Right ventricle myocardium superior (tissue), 1 donor: ENCODE measurements at regions not wholly inside any gene's neighbourhood (a gene's known extent, or its start where the extent isn't known, plus 50 kb on each side); places are given as distances from the start of the nearest gene placed in this dataset.

Source experiments
- ATAC-seq: fragments of 200-7000 bp; cut with Tn5 transposase; one replicate; pipeline ENCODE4 v1.9.1; 2020; ENCODE audit warnings: mild to moderate bottlenecking; ENCODE audit not compliant: poor library complexity
- DNase-seq: peaks from one replicate; pipeline ENCODE4 v3.0.0-alpha.2; 2020
- intact Hi-C: fragments of 100-400 bp; cut with DNase I; formaldehyde crosslinking; loops from one replicate; pipeline ENCODE4 v1.11.2; 2022
- donor health status: DM: no; HTN: yes; CAD: no; lungs with severe emphysema.

DNA sequence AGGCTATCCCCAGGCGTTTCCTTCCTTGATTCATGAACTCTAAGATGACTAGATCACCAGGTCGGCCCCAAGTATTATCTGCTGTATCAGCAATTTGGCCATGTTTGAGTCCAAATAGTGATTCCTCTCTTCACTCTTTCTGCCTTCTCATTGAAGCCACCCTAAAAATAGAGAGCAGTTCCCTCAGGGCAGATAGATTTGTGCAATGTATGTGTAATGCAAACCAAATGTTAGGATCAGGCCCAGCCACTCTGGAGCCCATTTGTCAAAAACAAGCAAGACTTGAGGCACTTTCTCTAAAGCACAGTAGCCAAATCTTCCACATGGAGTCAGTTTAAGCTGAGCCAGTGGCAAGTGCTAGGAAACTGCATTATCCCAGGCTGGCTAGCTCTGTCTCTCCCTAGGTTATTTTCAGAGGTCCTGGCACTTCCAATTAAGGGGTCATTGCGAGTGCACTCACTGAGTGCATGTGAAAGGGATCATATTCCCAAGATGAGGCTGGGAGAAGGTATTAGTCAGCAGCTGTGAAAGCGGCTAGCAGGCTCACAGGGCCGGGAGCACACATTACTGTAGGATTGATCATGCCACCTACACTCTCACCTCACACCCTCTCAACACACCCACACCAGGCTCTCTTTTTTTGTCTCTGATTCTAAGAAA lies 97.9 kb upstream of the RAB3GAP2 start:
- no peak for DNase-seq
- intact Hi-C loops, result no loop called here

GRCh38 chr1:220369511-220369910 lies 97.3 kb upstream of the RAB3GAP2 start:
- DNase-seq (no peak), ATAC-seq (no peak)
- intact Hi-C loops, result no loop called here

More for the DNA sequence above, 97.9 kb upstream of the RAB3GAP2 start:
- ATAC-seq, result peak; percentile 51

- peak; percentile 46 for ATAC-seq
- intact Hi-C loops, result no loop called here
- no peak for DNase-seq
Measured at GRCh38 chr1:220368352-220369265, 96.4 kb upstream of the RAB3GAP2 start.

DNA sequence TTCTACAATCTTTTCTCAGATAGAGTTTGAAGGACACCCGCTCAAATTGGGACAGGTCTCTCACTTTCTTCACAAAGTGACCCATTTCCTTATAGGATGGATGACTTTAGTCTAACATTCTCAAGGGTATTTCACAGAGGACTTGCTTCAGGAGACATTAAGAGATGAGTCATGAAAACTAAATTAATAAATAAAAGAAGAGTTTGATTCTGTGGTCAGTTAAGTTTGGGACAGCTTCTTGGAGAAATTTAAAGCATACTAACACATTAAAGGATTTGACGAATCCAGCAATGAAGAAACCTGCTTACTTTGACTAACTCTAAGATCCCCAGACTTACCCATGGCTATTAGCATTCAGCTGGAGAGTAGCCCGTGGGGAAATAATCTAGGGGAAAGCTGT lies 95.6 kb upstream of the RAB3GAP2 start:
- intact Hi-C loops, result no loop called here
- DNase-seq (no peak), ATAC-seq (no peak)

DNA sequence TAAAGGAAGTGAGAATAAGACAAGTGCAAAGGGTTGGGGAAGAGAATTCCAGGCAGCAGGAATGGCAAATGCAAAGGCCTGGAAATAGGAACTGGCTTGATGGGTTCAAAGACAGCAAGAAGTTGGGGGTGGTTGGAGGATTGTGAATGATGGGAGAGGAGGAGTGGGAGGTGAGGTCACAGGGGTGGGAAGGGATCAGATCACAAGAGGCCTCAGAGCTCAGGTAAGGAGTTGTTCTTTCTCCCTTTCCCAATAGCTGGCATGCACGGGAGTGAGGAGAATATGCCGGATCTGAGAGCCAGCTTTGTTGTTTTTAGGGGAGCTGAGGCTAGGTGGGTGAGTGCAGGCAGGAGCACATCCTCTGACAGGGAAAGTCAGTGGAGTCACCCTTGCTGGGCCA lies 94.0 kb upstream of the RAB3GAP2 start:
- DNase-seq, result no peak
- no peak for ATAC-seq
- intact Hi-C loops, result no loop called here

GRCh38 chr1:220363196-220363837 lies 91.1 kb upstream of the RAB3GAP2 start:
- intact Hi-C loops, result no loop called here
- DNase-seq, result no peak
- no peak for ATAC-seq

GRCh38 chr1:220356981-220357850 lies 85.0 kb upstream of the RAB3GAP2 start:
- ATAC-seq (peak; percentile 91), DNase-seq (no peak)
- intact Hi-C loops, result no loop called here

DNA sequence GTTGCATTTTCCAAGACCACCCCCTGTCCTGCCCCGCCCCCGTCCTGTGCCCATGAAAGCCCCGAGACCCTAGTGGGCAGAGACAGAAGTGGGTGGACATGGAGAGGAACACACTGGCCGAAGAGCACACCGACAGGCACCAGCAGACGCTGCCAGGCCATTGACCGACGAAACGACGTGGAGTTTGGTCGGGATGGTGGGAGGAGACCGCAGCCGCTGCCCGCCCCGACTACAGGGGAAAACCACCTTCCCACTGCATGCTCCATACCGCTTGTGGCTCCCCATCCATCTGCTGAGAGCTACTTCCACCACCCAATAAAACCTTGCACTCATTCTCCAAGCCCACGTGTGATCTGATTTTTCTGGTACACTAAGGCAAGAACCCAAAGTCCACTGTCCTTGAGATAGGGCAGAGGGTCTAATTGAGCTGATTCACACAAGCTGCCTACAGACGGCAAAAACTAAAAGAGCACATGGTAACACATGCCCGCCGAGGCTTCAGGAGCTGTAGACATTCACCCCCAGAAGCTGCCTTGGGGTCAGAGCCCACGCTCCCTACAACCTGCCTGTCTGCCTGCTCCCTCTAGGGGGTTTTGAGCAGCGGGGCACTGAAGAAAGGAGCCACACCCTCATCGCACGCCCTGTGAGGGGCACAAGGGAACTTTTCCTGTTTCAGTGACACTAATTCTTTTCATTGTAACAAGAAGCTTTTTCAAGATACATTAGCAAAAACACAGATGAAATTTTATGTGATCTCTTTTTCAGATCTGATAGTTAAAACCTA lies 81.2 kb upstream of the RAB3GAP2 start:
- intact Hi-C loops, result no loop called here
- no peak for ATAC-seq

GRCh38 chr1:220348211-220348610 lies 76.0 kb upstream of the RAB3GAP2 start:
- intact Hi-C loops, result no loop called here
- DNase-seq, result no peak
- no peak for ATAC-seq

More for the DNA sequence above, 81.2 kb upstream of the RAB3GAP2 start:
- no peak for DNase-seq

DNA sequence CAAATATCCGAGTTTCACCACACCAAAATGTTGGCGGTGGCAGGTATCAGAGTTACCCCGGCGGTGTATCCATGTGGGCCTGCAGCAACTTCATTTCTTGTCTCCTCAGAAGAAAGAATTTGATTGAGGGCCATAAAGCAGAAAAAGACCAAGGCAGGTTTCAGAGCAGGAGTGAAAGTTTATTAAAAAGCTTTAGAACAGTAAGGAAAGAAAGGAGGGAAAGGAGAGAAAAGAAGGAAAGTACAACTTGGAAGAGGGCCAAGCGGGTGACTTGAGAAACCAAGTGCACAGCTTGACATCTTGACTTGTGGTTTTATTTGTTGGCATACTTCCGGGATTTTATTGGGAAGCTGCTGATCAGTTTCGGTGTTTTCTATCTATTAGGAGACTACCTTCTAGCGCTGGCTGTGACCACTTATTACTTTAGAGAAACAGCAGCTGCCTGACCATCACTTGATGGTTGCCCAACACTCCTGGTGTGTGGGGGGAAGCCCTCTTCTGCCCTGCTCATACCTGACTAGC lies 75.5 kb upstream of the RAB3GAP2 start:
- no peak for DNase-seq
- intact Hi-C loops, result no loop called here
- no peak for ATAC-seq

- intact Hi-C loops, result no loop called here
- DNase-seq, result no peak
- no peak for ATAC-seq
Measured at GRCh38 chr1:220344745-220345144, 72.5 kb upstream of the RAB3GAP2 start.

DNA sequence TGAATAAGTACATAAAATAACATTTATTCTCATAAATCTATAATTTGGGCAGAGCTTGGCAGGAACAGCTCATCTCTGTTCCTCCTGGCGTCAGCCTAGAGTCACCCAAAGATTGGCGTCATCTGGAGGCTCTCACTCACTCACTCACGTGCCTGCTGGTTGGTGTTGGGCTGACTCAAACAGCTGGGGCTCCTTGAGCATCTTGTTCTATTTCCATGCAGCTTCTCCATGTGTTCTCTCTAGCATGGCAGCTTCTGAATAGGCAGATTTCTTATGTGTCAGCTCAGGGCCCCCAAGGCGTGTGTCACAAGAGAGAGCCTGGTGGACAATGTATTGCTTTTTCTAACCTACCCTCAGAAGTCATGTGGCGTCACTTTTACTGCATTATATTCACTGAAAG lies 70.6 kb upstream of the RAB3GAP2 start:
- no peak for DNase-seq
- intact Hi-C loops, result no loop called here
- ATAC-seq, result no peak

- ATAC-seq (no peak), DNase-seq (no peak)
- intact Hi-C loops, result no loop called here
Measured at GRCh38 chr1:220341126-220341525, 68.9 kb upstream of the RAB3GAP2 start.

DNA sequence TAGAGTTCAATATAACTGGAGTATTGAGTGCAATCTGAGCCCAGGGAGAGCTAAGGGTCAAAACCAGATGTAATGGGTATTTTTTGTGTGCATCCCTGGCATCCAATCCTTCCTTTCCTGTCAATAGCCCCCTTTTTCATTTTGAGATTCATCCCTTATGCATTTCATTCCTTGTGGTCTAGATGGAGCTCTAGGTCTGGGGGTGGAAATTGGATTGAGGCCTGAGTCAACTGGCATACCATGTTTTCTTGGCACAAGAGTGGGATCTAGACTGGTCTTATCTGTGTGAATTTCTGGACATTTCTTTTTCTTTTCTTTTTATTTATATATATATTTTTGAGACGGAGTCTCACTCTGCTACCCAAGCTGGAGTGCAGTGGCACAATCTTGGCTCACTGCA lies 67.3 kb upstream of the RAB3GAP2 start:
- DNase-seq (no peak), ATAC-seq (no peak)
- intact Hi-C loops, result no loop called here

DNA sequence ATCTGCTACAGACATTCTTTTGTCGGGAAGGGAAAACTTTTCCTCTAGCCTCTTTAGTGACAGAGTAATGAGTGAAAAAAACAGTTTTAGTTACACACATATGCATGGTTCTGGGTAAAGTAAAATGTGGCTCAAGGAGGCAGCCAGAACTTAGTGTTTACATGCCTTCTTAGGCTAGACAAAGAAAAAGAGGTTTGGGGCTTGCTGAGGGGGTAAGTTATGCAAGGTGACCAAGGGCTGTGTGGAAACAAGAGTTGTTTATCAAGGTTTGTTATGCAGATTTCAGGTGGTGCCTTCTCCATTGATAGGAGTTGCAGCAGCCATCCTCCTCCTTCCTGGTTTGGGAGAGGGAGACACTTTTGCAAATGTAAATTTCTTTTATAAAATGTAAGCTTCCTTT lies 66.5 kb upstream of the RAB3GAP2 start:
- intact Hi-C loops, result no loop called here
- ATAC-seq (no peak), DNase-seq (no peak)

- no peak for ATAC-seq
- no peak for DNase-seq
- intact Hi-C loops, result no loop called here
Measured at GRCh38 chr1:220336391-220337031, 64.3 kb upstream of the RAB3GAP2 start.

DNA sequence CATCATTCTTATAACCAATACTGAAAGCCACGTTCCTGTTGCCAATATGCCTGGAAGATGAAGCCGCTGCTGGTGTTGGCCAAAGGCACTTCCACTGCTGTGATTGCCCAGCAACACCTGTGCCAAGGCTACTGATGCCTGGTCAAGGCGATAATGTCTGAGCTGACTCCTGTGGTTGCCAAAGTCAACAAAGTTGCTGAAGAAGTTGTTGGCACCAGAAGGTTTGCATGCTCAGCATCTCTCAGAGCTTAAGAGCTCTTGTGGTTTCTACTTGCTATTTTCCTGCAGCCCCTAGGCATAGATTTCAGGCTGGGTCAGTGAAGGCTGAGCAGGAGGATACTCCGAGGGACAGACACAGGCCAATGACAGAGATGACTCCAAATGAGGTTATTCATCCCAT lies 63.4 kb upstream of the RAB3GAP2 start:
- no peak for ATAC-seq
- intact Hi-C loops, result no loop called here

More for the DNA sequence above, 63.4 kb upstream of the RAB3GAP2 start:
- no peak for DNase-seq
